Lower leg skin (tissue), 4 donors: ENCODE measurements at regions not wholly inside any gene's neighbourhood (a gene's known extent, or its start where the extent isn't known, plus 50 kb on each side); places are given as distances from the start of the nearest gene placed in this dataset.

ENCODE experiments used
- DNase-seq, 2 donors: peaks; one replicate each; pipeline ENCODE4 v3.0.0-alpha.2; 2019; ENCODE audit warnings: low spot score in 2 of 2
- H3K4me3 ChIP-seq: fragments of 200-600 bp; sonication (generic); 2 replicates; pipeline ENCODE4 v1.5.1; 2017; ENCODE audit warnings: mild to moderate bottlenecking, low read depth; ENCODE audit not compliant: poor library complexity, severe bottlenecking
- POLR2A ChIP-seq, 2 donors: fragments of 450-650 bp; IDR thresholded peaks; one replicate each; pipeline ENCODE4 v1.6.1; 2016 to 2017; ENCODE audit warnings: antibody characterized with exemption in 2 of 2, mild to moderate bottlenecking in 1 of 2, moderate library complexity in 1 of 2
- WGBS, 2 donors: methylation state at CpG; one replicate each; pipeline ENCODE4 v1.1.5; 2018; 5-methylcytosine and 5-hydroxymethylcytosine counted together
- intact Hi-C: fragments of 100-400 bp; cut with DNase I; formaldehyde crosslinking; loops from one replicate; pipeline ENCODE4 v1.15.0; 2023; ENCODE audit warnings: low total_unique reads
- TF ChIP-seq, protein P1 (sequence below), 3 donors: fragments of 450-650 bp; IDR thresholded peaks; one replicate each; pipeline ENCODE4 v1.5.1; 2016; ENCODE audit warnings: antibody characterized with exemption in 3 of 3, mild to moderate bottlenecking in 3 of 3, moderate library complexity in 2 of 3

DNA sequence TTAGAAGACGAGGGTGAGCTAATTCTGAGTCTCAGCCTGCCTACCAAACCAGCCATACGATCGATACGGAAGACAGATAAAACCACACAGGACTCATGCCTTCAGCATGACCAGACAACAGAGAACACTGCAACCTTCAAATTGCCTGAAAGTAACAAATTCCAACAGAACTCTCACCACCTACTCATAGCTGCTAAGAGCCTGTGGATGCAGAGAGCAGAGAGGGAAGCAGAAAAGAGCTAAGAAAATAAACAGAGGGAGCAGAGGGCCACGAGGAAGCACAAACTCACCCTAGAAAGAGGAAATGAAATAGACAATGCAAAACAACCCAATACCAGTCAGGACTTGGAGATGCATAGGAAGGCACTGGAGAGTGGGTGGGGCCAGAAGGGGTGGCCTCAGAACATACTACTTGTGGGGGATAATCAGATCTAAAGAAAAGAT, 86.7 kb upstream of the TAS2R1 start:
- DNase-seq = no peak
- intact Hi-C loops = no loop called here
- no peak for TF ChIP-seq POLR2A (IDR thresholded peaks at IDR 0.05)
- TF ChIP-seq, protein P1, sequence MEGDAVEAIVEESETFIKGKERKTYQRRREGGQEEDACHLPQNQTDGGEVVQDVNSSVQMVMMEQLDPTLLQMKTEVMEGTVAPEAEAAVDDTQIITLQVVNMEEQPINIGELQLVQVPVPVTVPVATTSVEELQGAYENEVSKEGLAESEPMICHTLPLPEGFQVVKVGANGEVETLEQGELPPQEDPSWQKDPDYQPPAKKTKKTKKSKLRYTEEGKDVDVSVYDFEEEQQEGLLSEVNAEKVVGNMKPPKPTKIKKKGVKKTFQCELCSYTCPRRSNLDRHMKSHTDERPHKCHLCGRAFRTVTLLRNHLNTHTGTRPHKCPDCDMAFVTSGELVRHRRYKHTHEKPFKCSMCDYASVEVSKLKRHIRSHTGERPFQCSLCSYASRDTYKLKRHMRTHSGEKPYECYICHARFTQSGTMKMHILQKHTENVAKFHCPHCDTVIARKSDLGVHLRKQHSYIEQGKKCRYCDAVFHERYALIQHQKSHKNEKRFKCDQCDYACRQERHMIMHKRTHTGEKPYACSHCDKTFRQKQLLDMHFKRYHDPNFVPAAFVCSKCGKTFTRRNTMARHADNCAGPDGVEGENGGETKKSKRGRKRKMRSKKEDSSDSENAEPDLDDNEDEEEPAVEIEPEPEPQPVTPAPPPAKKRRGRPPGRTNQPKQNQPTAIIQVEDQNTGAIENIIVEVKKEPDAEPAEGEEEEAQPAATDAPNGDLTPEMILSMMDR (IDR thresholded peaks at IDR 0.05) = no peak
- H3K4me3 ChIP-seq = no peak overlapping the region
- WGBS, 2 donors = 54 to 74% methylated on average over 5 of the region's 5 CpGs

DNA sequence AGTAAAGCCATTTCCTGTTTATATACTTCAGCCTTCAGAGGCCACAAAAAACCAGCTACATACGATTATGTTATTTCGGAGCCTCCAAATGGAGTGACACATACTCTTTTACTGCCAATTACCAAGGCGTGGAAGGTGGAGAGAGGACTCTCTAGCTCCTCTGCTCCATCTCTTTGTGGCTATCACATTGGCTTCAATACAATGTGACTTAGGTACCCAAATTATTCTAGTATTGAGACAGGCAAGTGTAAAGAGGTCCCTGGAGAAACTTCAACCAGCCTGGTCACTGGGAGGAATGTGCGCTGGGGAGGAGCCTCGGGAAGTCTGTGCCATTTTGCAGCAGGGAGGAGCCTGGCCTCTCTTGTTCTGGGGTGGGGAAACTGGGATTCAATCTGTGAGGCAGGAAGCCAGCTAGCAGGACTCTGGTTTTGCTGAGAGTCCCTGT, 85.8 kb upstream of the TAS2R1 start:
- WGBS, 2 donors = 54 to 56% methylated on average over 5 of the region's 5 CpGs
- intact Hi-C loops = no loop called here

DNA sequence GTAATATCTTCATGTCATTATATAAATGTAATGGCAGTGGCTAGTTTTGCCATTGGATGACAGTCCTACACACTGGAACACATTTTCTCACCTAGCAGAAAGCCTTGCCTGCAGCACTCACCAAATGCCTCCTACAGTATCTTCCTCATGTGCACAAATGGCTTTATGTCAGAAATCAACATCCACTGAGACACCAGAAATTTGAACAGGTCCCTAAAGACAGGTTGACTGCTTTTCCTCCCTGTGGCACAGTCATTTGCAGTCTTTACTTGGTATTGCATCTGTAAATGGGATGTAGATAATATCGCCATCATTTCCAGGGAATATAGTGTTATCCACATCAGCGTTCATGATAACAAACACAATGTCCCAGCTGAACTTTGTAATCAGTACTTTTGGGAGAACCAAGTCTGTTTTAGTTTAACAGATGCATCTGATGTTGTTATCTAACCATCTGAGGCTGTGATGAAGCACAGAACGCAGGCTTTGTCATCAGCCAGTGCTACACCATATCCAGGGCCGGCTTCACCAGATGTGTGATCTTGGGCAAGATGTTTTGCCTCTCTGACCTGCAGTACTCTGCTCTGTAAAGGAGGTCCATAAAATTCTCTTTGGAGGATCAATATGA, 83.9 kb upstream of the TAS2R1 start:
- no peak for TF ChIP-seq POLR2A (IDR thresholded peaks at IDR 0.05)
- TF ChIP-seq, protein P1 (IDR thresholded peaks at IDR 0.05) = no peak
- DNase-seq = no peak
- no peak overlapping the region for H3K4me3 ChIP-seq
- intact Hi-C loops = no loop called here
- WGBS, 2 donors = 75 to 80% methylated on average over 4 of the region's 4 CpGs

More for the DNA sequence above, 85.8 kb upstream of the TAS2R1 start:
- H3K4me3 ChIP-seq = no peak overlapping the region
- DNase-seq = no peak
- no peak for TF ChIP-seq POLR2A (IDR thresholded peaks at IDR 0.05)
- TF ChIP-seq, protein P1 (IDR thresholded peaks at IDR 0.05) = no peak

DNA sequence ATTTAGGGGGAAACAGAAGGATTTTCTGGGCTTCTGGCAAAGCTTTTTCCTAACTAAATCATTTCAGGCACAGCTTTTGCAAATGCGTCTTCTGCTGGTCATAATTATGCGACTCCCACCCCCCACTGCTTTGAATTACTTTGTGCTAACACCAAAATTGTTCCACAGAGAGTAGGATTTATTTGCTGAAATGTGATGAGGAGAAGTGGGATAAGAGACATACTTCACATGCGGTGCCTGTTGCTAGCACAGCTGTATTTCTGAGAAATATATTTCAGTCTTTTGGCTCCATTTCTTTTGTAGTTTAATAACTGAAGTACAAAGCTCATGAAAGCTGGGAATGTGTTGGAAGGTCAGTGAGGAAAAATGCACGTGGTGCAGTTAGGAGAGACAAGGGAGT, 83.2 kb upstream of the TAS2R1 start:
- WGBS, 2 donors = 52 to 59% methylated on average over 4 of the region's 4 CpGs
- no peak overlapping the region for H3K4me3 ChIP-seq
- TF ChIP-seq, protein P1 (IDR thresholded peaks at IDR 0.05) = no peak
- no peak for DNase-seq
- intact Hi-C loops = no loop called here

DNA sequence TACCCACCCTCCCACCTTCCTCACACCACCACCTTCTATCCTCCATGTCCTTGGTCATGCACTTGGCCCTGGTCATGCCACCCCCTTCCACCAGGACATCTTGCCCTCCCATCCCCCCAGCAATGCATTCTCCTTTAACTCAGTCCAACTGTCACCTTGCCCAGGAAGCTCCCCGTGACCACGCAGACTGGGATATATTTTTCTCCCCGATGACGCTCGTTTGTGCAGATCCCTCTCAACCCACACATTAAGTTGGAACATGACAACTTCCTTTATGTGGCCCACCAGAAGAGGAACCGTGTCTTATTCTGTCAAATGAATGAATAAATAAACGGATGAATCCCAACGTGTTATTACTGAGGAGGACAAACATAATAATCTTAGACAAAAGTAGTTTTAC, 82.8 kb upstream of the TAS2R1 start:
- TF ChIP-seq POLR2A (IDR thresholded peaks at IDR 0.05) = no peak
- TF ChIP-seq, protein P1 (IDR thresholded peaks at IDR 0.05) = no peak
- H3K4me3 ChIP-seq = no peak overlapping the region
- DNase-seq = no peak
- 40 to 45% methylated on average over 8 of the region's 8 CpGs for WGBS, 2 donors
- intact Hi-C loops = no loop called here

DNA sequence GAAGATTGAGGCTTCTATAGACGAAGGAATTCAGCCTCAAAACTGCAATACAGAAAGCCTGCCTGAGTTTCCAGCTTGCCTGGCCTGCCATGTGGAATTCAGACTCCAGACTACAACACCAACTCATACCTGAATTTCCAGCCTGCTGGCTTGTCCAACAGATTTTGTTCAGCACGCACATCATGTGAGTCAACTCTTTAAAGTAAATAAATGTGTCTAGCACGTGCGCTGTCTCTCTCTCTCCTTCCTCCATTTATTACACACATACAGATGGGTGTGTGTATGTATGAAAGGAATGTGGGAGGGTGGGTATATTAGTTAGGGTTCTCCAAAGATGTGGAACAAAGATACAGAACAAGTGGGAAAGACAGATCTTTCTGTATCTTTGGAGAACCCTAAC, 82.4 kb upstream of the TAS2R1 start:
- 50 to 62% methylated on average over 4 of the region's 4 CpGs for WGBS, 2 donors
- TF ChIP-seq POLR2A (IDR thresholded peaks at IDR 0.05) = no peak
- TF ChIP-seq, protein P1 (IDR thresholded peaks at IDR 0.05) = no peak
- DNase-seq = no peak
- no peak overlapping the region for H3K4me3 ChIP-seq
- intact Hi-C loops = no loop called here
